IMR-90 (cell line): ENCODE measurements at regions not wholly inside any gene's neighbourhood (a gene's known extent, or its start where the extent isn't known, plus 50 kb on each side); places are given as distances from the start of the nearest gene placed in this dataset.

Source experiments
- ATAC-seq: fragments of 200-7000 bp; cut with Tn5 transposase; 2 replicates; pipeline ENCODE4 v1.9.1; 2020; ENCODE audit warnings: low read depth, mild to moderate bottlenecking, moderate library complexity
- BruUV-seq: library from RNA; stranded (reverse); fragments of 400-500 nt; replicated peaks from 2 replicates; lab custom pipeline; 2021; lab: Mats Ljungman, UMichigan
- CTCF ChIA-PET: fragments of 300-600 bp; formaldehyde crosslinking; extraction: SDS; loops from one replicate; lab custom pipeline; 2021; ENCODE audit warnings: antibody characterized with exemption; lab: Yijun Ruan, JAX
- POLR2A ChIA-PET: fragments of 300-600 bp; sonication (Branson Sonifier 250); formaldehyde crosslinking; loops from one replicate; lab custom pipeline; 2022; ENCODE audit warnings: antibody characterized with exemption; ENCODE audit not compliant: unreplicated experiment; lab: Charles Lee
- DNase-seq: peaks from one replicate; pipeline ENCODE4 v3.0.0; 2013
- H2AFZ ChIP-seq: replicated peaks from 2 replicates; pipeline ENCODE3; 2013; ENCODE audit warnings: low read length, mild to moderate bottlenecking; ENCODE audit not compliant: poor library complexity
- H2AK5ac ChIP-seq: 2 replicates; pipeline ENCODE4 v1.6.1; 2013; ENCODE audit warnings: low read depth, low read length, inconsistent platforms
- H2AK9ac ChIP-seq: replicated peaks from 2 replicates; pipeline ENCODE3; 2013; ENCODE audit warnings: mild to moderate bottlenecking, low read depth, low read length, moderate library complexity; ENCODE audit not compliant: poor library complexity
- H2BK120ac ChIP-seq: 2 replicates; pipeline ENCODE4 v1.6.1; 2013; ENCODE audit warnings: low read depth, low read length, inconsistent platforms
- H2BK15ac ChIP-seq: 3 replicates; pipeline ENCODE4 v1.6.1; 2013; ENCODE audit warnings: low read depth, low read length, inconsistent platforms
- H2BK20ac ChIP-seq: 2 replicates; pipeline ENCODE4 v1.6.1; 2013; ENCODE audit warnings: low read depth, mild to moderate bottlenecking, inconsistent platforms, low read length, moderate library complexity
- H2BK5ac ChIP-seq: 2 replicates; pipeline ENCODE4 v1.6.1; 2013; ENCODE audit warnings: mild to moderate bottlenecking, low read depth, low read length, inconsistent platforms; ENCODE audit not compliant: poor library complexity, severe bottlenecking
- H3K14ac ChIP-seq: replicated peaks from 2 replicates; pipeline ENCODE4 v1.6.1; 2013; ENCODE audit warnings: low read depth, low read length, inconsistent platforms
- H3K18ac ChIP-seq: 2 replicates; pipeline ENCODE4 v1.6.1; 2013; ENCODE audit warnings: low read depth, low read length, control low read depth
- H3K23ac ChIP-seq: 2 replicates; pipeline ENCODE4 v1.6.1; 2013; ENCODE audit warnings: low read depth, low read length, inconsistent platforms
- H3K27ac ChIP-seq: 2 replicates; pipeline ENCODE4 v1.5.1; 2013; ENCODE audit warnings: mild to moderate bottlenecking, control low read depth, low read length; ENCODE audit not compliant: insufficient read depth
- H3K27me3 ChIP-seq: 2 replicates; pipeline ENCODE4 v1.6.1; 2013; ENCODE audit warnings: low read length; ENCODE audit not compliant: control insufficient read depth, insufficient read depth
- H3K36me3 ChIP-seq: 2 replicates; pipeline ENCODE4 v1.6.1; 2013; ENCODE audit warnings: low read length, mixed read lengths; ENCODE audit not compliant: control insufficient read depth, insufficient read depth
- H3K4ac ChIP-seq: 2 replicates; pipeline ENCODE4 v1.6.1; 2013; ENCODE audit warnings: low read depth, low read length, inconsistent platforms
- H3K4me1 ChIP-seq: 2 replicates; pipeline ENCODE4 v1.6.1; 2013; ENCODE audit warnings: low read length, mixed read lengths; ENCODE audit not compliant: control insufficient read depth, insufficient read depth
- H3K4me2 ChIP-seq: 2 replicates; pipeline ENCODE4 v1.6.1; 2013; ENCODE audit warnings: low read depth, mild to moderate bottlenecking, control low read depth, low read length, moderate library complexity
- H3K4me3 ChIP-seq: 2 replicates; pipeline ENCODE4 v1.5.1; 2013; ENCODE audit warnings: low read depth, mild to moderate bottlenecking, control low read depth, low read length, moderate library complexity; ENCODE audit not compliant: insufficient read depth
- H3K56ac ChIP-seq: 2 replicates; pipeline ENCODE4 v1.6.1; 2013; ENCODE audit warnings: low read length, inconsistent platforms; ENCODE audit not compliant: insufficient read depth; ENCODE audit errors: extremely low read depth
- H3K79me1 ChIP-seq, 2 experiments: 2 replicates each; pipeline ENCODE4 v1.6.1; 2013; ENCODE audit warnings: low read length in 2 of 2, inconsistent platforms in 1 of 2, low read depth in 1 of 2
- H3K9ac ChIP-seq: 2 replicates; pipeline ENCODE4 v1.6.1; 2013; ENCODE audit warnings: low read depth, low read length, control low read depth
- H3K9me1 ChIP-seq: 2 replicates; pipeline ENCODE4 v1.6.1; 2013; ENCODE audit warnings: low read length, inconsistent platforms; ENCODE audit not compliant: insufficient read depth
- H3K9me3 ChIP-seq: 2 replicates; pipeline ENCODE4 v1.6.1; 2013; ENCODE audit warnings: low read length; ENCODE audit not compliant: control insufficient read depth, insufficient read depth
- H4K20me1 ChIP-seq: 2 replicates; pipeline ENCODE4 v1.6.1; 2013; ENCODE audit warnings: low read length, inconsistent platforms; ENCODE audit not compliant: insufficient read depth
- H4K5ac ChIP-seq: 2 replicates; pipeline ENCODE4 v1.6.1; 2013; ENCODE audit warnings: mild to moderate bottlenecking, low read depth, low read length, control low read depth
- H4K8ac ChIP-seq, 2 experiments: 2 replicates each; pipeline ENCODE4 v1.6.1; 2013; ENCODE audit warnings: low read depth in 2 of 2, low read length in 2 of 2, control low read depth in 1 of 2, inconsistent platforms in 1 of 2
- H4K91ac ChIP-seq: 2 replicates; pipeline ENCODE4 v1.6.1; 2013; ENCODE audit warnings: low read depth, low read length, inconsistent platforms; ENCODE audit not compliant: insufficient read depth
- BHLHE40 ChIP-seq: fragments of 150-350 bp; IDR thresholded peaks from 2 replicates; pipeline ENCODE4 v1.6.1; 2016; ENCODE audit warnings: mild to moderate bottlenecking, low read depth, low read length
- CEBPB ChIP-seq: IDR thresholded peaks from 2 replicates; pipeline ENCODE4 v1.6.1; 2012; ENCODE audit warnings: low read depth, low read length, improper control_type of control experiment
- MAFK ChIP-seq: IDR thresholded peaks from 2 replicates; pipeline ENCODE4 v1.6.1; 2012; ENCODE audit warnings: low read depth, low read length, improper control_type of control experiment
- MAZ ChIP-seq: IDR thresholded peaks from 2 replicates; pipeline ENCODE4 v1.6.1; 2012; ENCODE audit warnings: low read depth, mild to moderate bottlenecking, low read length, improper control_type of control experiment, moderate library complexity, borderline replicate concordance
- MXI1 ChIP-seq: IDR thresholded peaks from 2 replicates; pipeline ENCODE4 v1.6.1; 2012; ENCODE audit warnings: low read depth, mild to moderate bottlenecking, low read length, moderate library complexity, borderline replicate concordance
- NFE2L2 ChIP-seq: fragments of 150-350 bp; IDR thresholded peaks from 2 replicates; pipeline ENCODE4 v1.6.1; 2016; ENCODE audit warnings: low read depth, mild to moderate bottlenecking, low read length
- POLR2A ChIP-seq: IDR thresholded peaks from 2 replicates; pipeline ENCODE4 v1.6.1; 2012; ENCODE audit warnings: mild to moderate bottlenecking, low read depth, low read length
- RAD21 ChIP-seq: IDR thresholded peaks from 2 replicates; pipeline ENCODE4 v1.6.1; 2012; ENCODE audit warnings: low read length, improper control_type of control experiment
- SMC3 ChIP-seq: fragments of 150-350 bp; IDR thresholded peaks from 2 replicates; pipeline ENCODE4 v1.6.1; 2016; ENCODE audit warnings: low read depth, mild to moderate bottlenecking, antibody characterized with exemption, low read length, moderate library complexity
- USF2 ChIP-seq: fragments of 150-350 bp; IDR thresholded peaks from 2 replicates; pipeline ENCODE4 v1.6.1; 2017; ENCODE audit warnings: mild to moderate bottlenecking, antibody characterized with exemption, low read length, low read depth
- WGBS, 2 experiments: methylation state at CpG; one replicate each; pipeline versions ENCODE4 v1.1.5 to v1.1.7; 2013; ENCODE audit warnings: missing lambda C conversion rate in 2 of 2; ENCODE audit not compliant: insufficient read length in 1 of 2; ENCODE audit errors: extremely low coverage in 2 of 2; 5-methylcytosine and 5-hydroxymethylcytosine counted together
- dilution Hi-C: fragments of 300-500 bp; cut with HindIII; formaldehyde crosslinking; loops from one replicate; pipeline ENCODE4 v1.14.3; 2018; ENCODE audit warnings: low sequenced_read_pairs; ENCODE audit not compliant: unreplicated experiment
- in situ Hi-C: fragments of 300-500 bp; cut with MboI; formaldehyde crosslinking; loops from 3 replicates; pipeline ENCODE4 v1.14.3; 2019; ENCODE audit warnings: low sequenced_read_pairs, inconsistent platforms, mixed read lengths
- intact Hi-C: fragments of 100-400 bp; cut with micrococcal nuclease; formaldehyde crosslinking; loops from 2 replicates; pipeline ENCODE4 v1.10.0; 2022
- TF ChIP-seq, protein P1 (sequence below): conservative IDR thresholded peaks from 2 replicates; pipeline ENCODE4 v1.5.1; 2012; ENCODE audit warnings: mild to moderate bottlenecking, low read depth, low read length, improper control_type of control experiment
- TF ChIP-seq, protein P2 (sequence below): fragments of 150-350 bp; IDR thresholded peaks from 2 replicates; pipeline ENCODE4 v1.6.1; 2016; ENCODE audit warnings: low read depth, mild to moderate bottlenecking, low read length, moderate library complexity, borderline replicate concordance

DNA sequence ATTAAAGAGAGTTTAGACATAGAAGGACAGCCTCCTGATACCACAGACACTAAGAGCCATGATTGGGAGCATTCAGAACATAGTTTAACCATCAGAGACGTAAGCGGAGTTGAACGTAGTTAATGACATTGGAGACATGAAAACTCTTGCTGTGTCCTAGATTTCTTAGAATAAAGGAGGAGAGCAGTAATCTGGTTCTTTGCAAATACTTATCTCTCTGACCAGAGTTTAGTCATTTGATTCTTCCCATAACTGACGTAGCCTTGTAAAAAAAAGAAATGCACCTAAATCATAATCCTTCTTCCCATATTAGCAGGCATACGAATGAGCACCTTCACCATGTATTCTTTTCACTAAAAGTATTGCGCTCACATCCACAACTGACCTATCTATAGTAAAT is 433.3 kb upstream of the SMC2 start:
- H4K20me1 ChIP-seq: no peaks in the 10 kb centered on the region
- ATAC-seq (no peak), DNase-seq (no peak)
- intact Hi-C loops: no loop called here
- no peaks in the 10 kb centered on the region for H3K9me1 ChIP-seq
- H2BK5ac ChIP-seq: no peak overlapping the region
- no TSS peak for BruUV-seq
- TF ChIP-seq MXI1 (no peak), MAFK (no peak), RAD21 (no peak), MAZ (no peak), USF2 (no peak), NFE2L2 (no peak), BHLHE40 (no peak), SMC3 (no peak), POLR2A (no peak), CEBPB (no peak)
- TF ChIP-seq, protein P1, sequence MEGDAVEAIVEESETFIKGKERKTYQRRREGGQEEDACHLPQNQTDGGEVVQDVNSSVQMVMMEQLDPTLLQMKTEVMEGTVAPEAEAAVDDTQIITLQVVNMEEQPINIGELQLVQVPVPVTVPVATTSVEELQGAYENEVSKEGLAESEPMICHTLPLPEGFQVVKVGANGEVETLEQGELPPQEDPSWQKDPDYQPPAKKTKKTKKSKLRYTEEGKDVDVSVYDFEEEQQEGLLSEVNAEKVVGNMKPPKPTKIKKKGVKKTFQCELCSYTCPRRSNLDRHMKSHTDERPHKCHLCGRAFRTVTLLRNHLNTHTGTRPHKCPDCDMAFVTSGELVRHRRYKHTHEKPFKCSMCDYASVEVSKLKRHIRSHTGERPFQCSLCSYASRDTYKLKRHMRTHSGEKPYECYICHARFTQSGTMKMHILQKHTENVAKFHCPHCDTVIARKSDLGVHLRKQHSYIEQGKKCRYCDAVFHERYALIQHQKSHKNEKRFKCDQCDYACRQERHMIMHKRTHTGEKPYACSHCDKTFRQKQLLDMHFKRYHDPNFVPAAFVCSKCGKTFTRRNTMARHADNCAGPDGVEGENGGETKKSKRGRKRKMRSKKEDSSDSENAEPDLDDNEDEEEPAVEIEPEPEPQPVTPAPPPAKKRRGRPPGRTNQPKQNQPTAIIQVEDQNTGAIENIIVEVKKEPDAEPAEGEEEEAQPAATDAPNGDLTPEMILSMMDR: no peak
- TF ChIP-seq, protein P2, sequence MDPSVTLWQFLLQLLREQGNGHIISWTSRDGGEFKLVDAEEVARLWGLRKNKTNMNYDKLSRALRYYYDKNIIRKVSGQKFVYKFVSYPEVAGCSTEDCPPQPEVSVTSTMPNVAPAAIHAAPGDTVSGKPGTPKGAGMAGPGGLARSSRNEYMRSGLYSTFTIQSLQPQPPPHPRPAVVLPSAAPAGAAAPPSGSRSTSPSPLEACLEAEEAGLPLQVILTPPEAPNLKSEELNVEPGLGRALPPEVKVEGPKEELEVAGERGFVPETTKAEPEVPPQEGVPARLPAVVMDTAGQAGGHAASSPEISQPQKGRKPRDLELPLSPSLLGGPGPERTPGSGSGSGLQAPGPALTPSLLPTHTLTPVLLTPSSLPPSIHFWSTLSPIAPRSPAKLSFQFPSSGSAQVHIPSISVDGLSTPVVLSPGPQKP: no peak
- H3K23ac ChIP-seq: no peak overlapping the region
- no peaks in the 10 kb centered on the region for H3K27me3 ChIP-seq
- H2BK20ac ChIP-seq: no peak overlapping the region
- no peaks in the 10 kb centered on the region for H3K36me3 ChIP-seq
- in situ Hi-C loops: no loop called here
- H4K8ac ChIP-seq: no peak overlapping the region
- H2AK5ac ChIP-seq: no peak overlapping the region
- no peak overlapping the region for H4K5ac ChIP-seq
- no peaks in the 10 kb centered on the region for H3K4me1 ChIP-seq
- H2BK15ac ChIP-seq: no peak overlapping the region
- CTCF ChIA-PET: interaction anchor here (0.6 kb wide), 2 partner anchors 776 to 899 kb away, joined by 3 read pairs; no protein-coding TSS in a partner anchor
- no peak overlapping the region for H3K4me3 ChIP-seq
- H2BK120ac ChIP-seq: no peak overlapping the region
- H2AK9ac ChIP-seq: no peak overlapping the region
- H3K14ac ChIP-seq: no peak overlapping the region
- no peak overlapping the region for H3K18ac ChIP-seq
- dilution Hi-C loops: no loop called here
- H3K4me2 ChIP-seq: no peak overlapping the region
- no peak overlapping the region for H4K91ac ChIP-seq
- no peaks in the 10 kb centered on the region for H3K79me1 ChIP-seq
- H2AFZ ChIP-seq: no peak overlapping the region
- H3K9ac ChIP-seq: no peak overlapping the region
- H3K27ac ChIP-seq: no peak overlapping the region
- POLR2A ChIA-PET: no interaction called here
- no peak overlapping the region for H3K4ac ChIP-seq
- WGBS, 2 experiments: no CpG with 5 or more reads among the region's 6 CpGs
- H3K9me3 ChIP-seq: peaks cover 5% of the 10 kb centered on the region
- H3K56ac ChIP-seq: no peak overlapping the region
